Activated naive CD4-positive, alpha-beta T cell treated with anti-CD3 and anti-CD28 coated beads, Interleukin-2, amount 10 ng/mL, durations not matched to agents 7 days and 5 days (primary cell): ENCODE measurements at regions not wholly inside any gene's neighbourhood (a gene's known extent, or its start where the extent isn't known, plus 50 kb on each side); places are given as distances from the start of the nearest gene placed in this dataset.
"Not testable (repeated sequence)": the region's sequence is repeated elsewhere in the genome, so short reads cannot be mapped to it uniquely, and the experiment has no call there.

Experiments used
- CTCF ChIA-PET: fragments of 350-600 bp; sonication (Branson Sonifier 250); formaldehyde crosslinking; loops from one replicate; lab custom pipeline; 2021; ENCODE audit warnings: antibody characterized with exemption; lab: Charles Lee
- DNase-seq: peaks from one replicate; pipeline ENCODE4 v3.0.0-alpha.2; 2020
- H3K27ac Mint-ChIP-seq: one replicate; pipeline ENCODE4 v1.8.0; 2021; ENCODE audit warnings: mild to moderate bottlenecking, moderate library complexity, mixed read lengths
- H3K27me3 Mint-ChIP-seq: one replicate; pipeline ENCODE4 v1.8.0; 2021; ENCODE audit warnings: mild to moderate bottlenecking, mixed read lengths
- H3K36me3 Mint-ChIP-seq: one replicate; pipeline ENCODE4 v1.8.0; 2021; ENCODE audit warnings: mixed read lengths
- H3K4me1 Mint-ChIP-seq: one replicate; pipeline ENCODE4 v1.8.0; 2021; ENCODE audit warnings: mixed read lengths
- H3K4me3 Mint-ChIP-seq: one replicate; pipeline ENCODE4 v1.8.0; 2021; ENCODE audit warnings: mild to moderate bottlenecking, moderate library complexity, mixed read lengths
- H3K9me3 Mint-ChIP-seq: one replicate; pipeline ENCODE4 v1.8.0; 2021; ENCODE audit warnings: mixed read lengths

- DNase-seq, H3K27me3 Mint-ChIP-seq, H3K4me1 Mint-ChIP-seq, CTCF ChIA-PET, H3K9me3 Mint-ChIP-seq, H3K27ac Mint-ChIP-seq, H3K4me3 Mint-ChIP-seq, H3K36me3 Mint-ChIP-seq: not testable (repeated sequence)
Observed at GRCh38 chr1:143760366-143760765, 211.4 kb downstream of the FAM72C start.

- H3K27ac Mint-ChIP-seq, H3K9me3 Mint-ChIP-seq, H3K36me3 Mint-ChIP-seq, CTCF ChIA-PET, H3K4me1 Mint-ChIP-seq, H3K27me3 Mint-ChIP-seq, DNase-seq, H3K4me3 Mint-ChIP-seq: not testable (repeated sequence)
Observed at GRCh38 chr1:143755961-143756360, 215.8 kb downstream of the FAM72C start.

GRCh38 chr1:143748906-143749305, 222.9 kb downstream of the FAM72C start:
- H3K4me1 Mint-ChIP-seq: no peaks in the 10 kb centered on the region
- H3K4me3 Mint-ChIP-seq: no peak overlapping the region
- CTCF ChIA-PET: no interaction called here

GRCh38 chr1:143736562-143736961, 235.2 kb downstream of the FAM72C start:
- H3K27me3 Mint-ChIP-seq: peaks cover 21% of the 10 kb centered on the region

More at GRCh38 chr1:143748906-143749305, 222.9 kb downstream of the FAM72C start:
- Mint-ChIP-seq H3K27me3 (peaks cover 4% of the 10 kb centered on the region), H3K36me3 (no peaks in the 10 kb centered on the region), H3K27ac (no peak overlapping the region), H3K9me3 (no peaks in the 10 kb centered on the region)
- no peak for DNase-seq

GRCh38 chr1:143735764-143736461, 235.9 kb downstream of the FAM72C start:
- Mint-ChIP-seq H3K4me1 (no peaks in the 10 kb centered on the region), H3K9me3 (no peaks in the 10 kb centered on the region), H3K4me3 (no peak overlapping the region), H3K27me3 (peaks cover 23% of the 10 kb centered on the region), H3K27ac (no peak overlapping the region), H3K36me3 (no peaks in the 10 kb centered on the region)
- no peak for DNase-seq
- CTCF ChIA-PET: no interaction called here

More at GRCh38 chr1:143736562-143736961, 235.2 kb downstream of the FAM72C start:
- Mint-ChIP-seq H3K36me3 (no peaks in the 10 kb centered on the region), H3K27ac (no peak overlapping the region), H3K9me3 (no peaks in the 10 kb centered on the region), H3K4me3 (no peak overlapping the region), H3K4me1 (no peaks in the 10 kb centered on the region)
- no peak for DNase-seq
- CTCF ChIA-PET: no interaction called here

GRCh38 chr1:143734261-143734660, 237.5 kb downstream of the FAM72C start:
- H3K4me1 Mint-ChIP-seq, CTCF ChIA-PET, DNase-seq, H3K27ac Mint-ChIP-seq, H3K4me3 Mint-ChIP-seq, H3K36me3 Mint-ChIP-seq, H3K9me3 Mint-ChIP-seq: not testable (repeated sequence)
- H3K27me3 Mint-ChIP-seq: peaks cover 30% of the 10 kb centered on the region

GRCh38 chr1:143730890-143731289, 240.9 kb downstream of the FAM72C start:
- H3K27me3 Mint-ChIP-seq: peaks cover 28% of the 10 kb centered on the region
- CTCF ChIA-PET, H3K36me3 Mint-ChIP-seq, H3K27ac Mint-ChIP-seq, H3K4me1 Mint-ChIP-seq, H3K9me3 Mint-ChIP-seq, H3K4me3 Mint-ChIP-seq, DNase-seq: not testable (repeated sequence)

GRCh38 chr1:143729449-143730111, 242.2 kb downstream of the FAM72C start:
- Mint-ChIP-seq H3K27me3 (peaks cover 21% of the 10 kb centered on the region), H3K4me3 (peak overlapping the region; percentile 60)

GRCh38 chr1:143728802-143729448, 242.9 kb downstream of the FAM72C start:
- H3K4me1 Mint-ChIP-seq, H3K36me3 Mint-ChIP-seq, H3K9me3 Mint-ChIP-seq, CTCF ChIA-PET, H3K4me3 Mint-ChIP-seq, DNase-seq: not testable (repeated sequence)
- peaks cover 21% of the 10 kb centered on the region for H3K27me3 Mint-ChIP-seq
- peak overlapping the region; percentile 93 for H3K27ac Mint-ChIP-seq

More at GRCh38 chr1:143729449-143730111, 242.2 kb downstream of the FAM72C start:
- H3K36me3 Mint-ChIP-seq, H3K4me1 Mint-ChIP-seq, H3K9me3 Mint-ChIP-seq, CTCF ChIA-PET: not testable (repeated sequence)
- DNase-seq: peak; percentile 55
- H3K27ac Mint-ChIP-seq: peak overlapping the region; percentile 93

- Mint-ChIP-seq H3K36me3 (no peaks in the 10 kb centered on the region), H3K27me3 (peaks cover 25% of the 10 kb centered on the region), H3K4me3 (no peak overlapping the region), H3K27ac (no peak overlapping the region), H3K4me1 (peaks cover 2% of the 10 kb centered on the region), H3K9me3 (no peaks in the 10 kb centered on the region)
- CTCF ChIA-PET: no interaction called here
- DNase-seq: no peak
Observed at GRCh38 chr1:143727263-143727662, 244.5 kb downstream of the FAM72C start.

GRCh38 chr1:143721024-143721373, 250.8 kb downstream of the FAM72C start:
- H3K4me1 Mint-ChIP-seq: no peaks in the 10 kb centered on the region
- H3K36me3 Mint-ChIP-seq: no peaks in the 10 kb centered on the region
- CTCF ChIA-PET: no interaction called here
- no peaks in the 10 kb centered on the region for H3K9me3 Mint-ChIP-seq
- H3K4me3 Mint-ChIP-seq: no peak overlapping the region
- no peak for DNase-seq
- H3K27ac Mint-ChIP-seq: no peak overlapping the region
- H3K27me3 Mint-ChIP-seq: peaks cover 53% of the 10 kb centered on the region

GRCh38 chr1:143720087-143721023, 251.4 kb downstream of the FAM72C start:
- Mint-ChIP-seq H3K36me3 (no peaks in the 10 kb centered on the region), H3K4me3 (no peak overlapping the region), H3K9me3 (no peaks in the 10 kb centered on the region), H3K27ac (no peak overlapping the region), H3K27me3 (peaks cover 53% of the 10 kb centered on the region), H3K4me1 (no peaks in the 10 kb centered on the region)
- no peak for DNase-seq
- CTCF ChIA-PET: no interaction called here

- no peaks in the 10 kb centered on the region for H3K9me3 Mint-ChIP-seq
- CTCF ChIA-PET: no interaction called here
Observed at GRCh38 chr1:143718524-143718923, 253.3 kb downstream of the FAM72C start.

GRCh38 chr1:143718021-143718420, 253.8 kb downstream of the FAM72C start:
- no peak overlapping the region for H3K4me3 Mint-ChIP-seq
- no peak for DNase-seq
- H3K27ac Mint-ChIP-seq: no peak overlapping the region
- H3K36me3 Mint-ChIP-seq: no peaks in the 10 kb centered on the region
- peaks cover 48% of the 10 kb centered on the region for H3K27me3 Mint-ChIP-seq
- CTCF ChIA-PET: no interaction called here
- H3K9me3 Mint-ChIP-seq: no peaks in the 10 kb centered on the region
- no peaks in the 10 kb centered on the region for H3K4me1 Mint-ChIP-seq

More at GRCh38 chr1:143718524-143718923, 253.3 kb downstream of the FAM72C start:
- no peak overlapping the region for H3K4me3 Mint-ChIP-seq
- no peaks in the 10 kb centered on the region for H3K4me1 Mint-ChIP-seq
- peaks cover 52% of the 10 kb centered on the region for H3K27me3 Mint-ChIP-seq
- H3K36me3 Mint-ChIP-seq: no peaks in the 10 kb centered on the region
- DNase-seq: no peak
- H3K27ac Mint-ChIP-seq: no peak overlapping the region
